ENCODE measurements at regions not wholly inside any gene's neighbourhood (a gene's known extent, or its start where the extent isn't known, plus 50 kb on each side); places are given as distances from the start of the nearest gene placed in this dataset.

DNA sequence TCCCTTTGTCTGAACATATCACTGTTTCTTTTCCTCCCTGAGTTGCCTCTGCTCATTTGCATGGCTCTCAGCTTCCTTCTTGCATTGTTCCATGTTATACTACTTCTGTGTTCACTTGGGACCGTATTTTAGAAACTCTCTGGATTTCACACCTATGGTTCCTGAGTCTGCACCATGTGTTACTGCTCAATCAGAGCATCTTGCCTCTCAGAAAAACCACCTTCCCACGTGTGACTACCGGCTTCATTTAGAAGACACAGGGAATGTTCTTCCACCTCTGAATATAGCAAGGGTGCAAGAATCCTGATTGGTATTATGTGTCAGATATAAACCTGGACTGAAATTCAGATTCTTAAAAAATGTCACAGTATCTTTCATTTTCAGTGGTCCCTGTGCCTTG lies 731.2 kb downstream of the TDRD15 start:
- dilution Hi-C loops (cut with HindIII; ENCODE audit: low sequenced_read_pairs, unreplicated experiment) (no loop called here), in situ Hi-C loops (cut with MboI; ENCODE audit: low sequenced_read_pairs) (no loop called here), intact Hi-C loops (cut with micrococcal nuclease) (no loop called here)
- Histone ChIP-seq H4K20me1 (ENCODE audit: insufficient read depth, low read length) (no peaks in the 10 kb centered on the region), H3K9me1 (ENCODE audit: insufficient read depth, low read length) (no peaks in the 10 kb centered on the region), H4K5ac (ENCODE audit: low read depth, low read length) (no peak overlapping the region), H3K27me3 (ENCODE audit: control insufficient read depth, insufficient read depth, low read length) (no peaks in the 10 kb centered on the region), H2BK120ac (ENCODE audit: low read depth, low read length) (no peak overlapping the region), H4K8ac (ENCODE audit: low read depth in 2 of 2, low read length in 2 of 2) (no peak overlapping the region), H3K9ac (ENCODE audit: low read depth, low read length) (no peak overlapping the region), H3K4me3 (ENCODE audit: insufficient read depth, low read depth, low read length) (no peak overlapping the region), H2BK5ac (ENCODE audit: low read depth, low read length, poor library complexity, severe bottlenecking) (no peak overlapping the region), H3K4me2 (ENCODE audit: low read depth, low read length) (no peak overlapping the region), H3K18ac (ENCODE audit: low read depth, low read length) (no peak overlapping the region), H3K79me1 (ENCODE audit: low read depth in 1 of 2, low read length in 2 of 2) (no peaks in the 10 kb centered on the region), H3K14ac (replicated peaks; ENCODE audit: low read depth, low read length) (no peak overlapping the region), H2AFZ (replicated peaks; ENCODE audit: low read length, poor library complexity) (no peak overlapping the region), H2AK9ac (replicated peaks; ENCODE audit: low read depth, low read length, poor library complexity) (no peak overlapping the region), H2BK20ac (ENCODE audit: low read depth, low read length) (no peak overlapping the region), H3K9me3 (ENCODE audit: control insufficient read depth, insufficient read depth, low read length) (no peaks in the 10 kb centered on the region), H3K23ac (ENCODE audit: low read depth, low read length) (no peak overlapping the region), H2AK5ac (ENCODE audit: low read depth, low read length) (no peak overlapping the region), H2BK15ac (ENCODE audit: low read depth, low read length) (no peak overlapping the region), H3K56ac (ENCODE audit: extremely low read depth, insufficient read depth, low read length) (no peak overlapping the region), H3K36me3 (ENCODE audit: control insufficient read depth, insufficient read depth, low read length) (no peaks in the 10 kb centered on the region), H3K4me1 (ENCODE audit: control insufficient read depth, insufficient read depth, low read length) (no peaks in the 10 kb centered on the region), H3K27ac (ENCODE audit: insufficient read depth, low read length) (no peak overlapping the region), H3K4ac (ENCODE audit: low read depth, low read length) (no peak overlapping the region), H4K91ac (ENCODE audit: insufficient read depth, low read depth, low read length) (no peak overlapping the region)
- CTCF ChIA-PET: no interaction called here
- DNase-seq: no peak
- ATAC-seq (ENCODE audit: low read depth): no peak
- no CpG with 5 or more reads among the region's 3 CpGs for WGBS, 2 experiments (ENCODE audit: extremely low coverage in 2 of 2, insufficient read length in 1 of 2)
- TF ChIP-seq CHD1 (IDR thresholded peaks at IDR 0.05; ENCODE audit: low read depth, low read length) (no peak), POLR2A (IDR thresholded peaks at IDR 0.05; ENCODE audit: low read depth, low read length) (no peak), RCOR1 (IDR thresholded peaks at IDR 0.05; ENCODE audit: insufficient replicate concordance, low read length) (no peak)
- TF ChIP-seq, protein P1, sequence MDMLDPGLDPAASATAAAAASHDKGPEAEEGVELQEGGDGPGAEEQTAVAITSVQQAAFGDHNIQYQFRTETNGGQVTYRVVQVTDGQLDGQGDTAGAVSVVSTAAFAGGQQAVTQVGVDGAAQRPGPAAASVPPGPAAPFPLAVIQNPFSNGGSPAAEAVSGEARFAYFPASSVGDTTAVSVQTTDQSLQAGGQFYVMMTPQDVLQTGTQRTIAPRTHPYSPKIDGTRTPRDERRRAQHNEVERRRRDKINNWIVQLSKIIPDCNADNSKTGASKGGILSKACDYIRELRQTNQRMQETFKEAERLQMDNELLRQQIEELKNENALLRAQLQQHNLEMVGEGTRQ (IDR thresholded peaks at IDR 0.05; ENCODE audit: low read depth, low read length): no peak
- TF ChIP-seq, protein P2, sequence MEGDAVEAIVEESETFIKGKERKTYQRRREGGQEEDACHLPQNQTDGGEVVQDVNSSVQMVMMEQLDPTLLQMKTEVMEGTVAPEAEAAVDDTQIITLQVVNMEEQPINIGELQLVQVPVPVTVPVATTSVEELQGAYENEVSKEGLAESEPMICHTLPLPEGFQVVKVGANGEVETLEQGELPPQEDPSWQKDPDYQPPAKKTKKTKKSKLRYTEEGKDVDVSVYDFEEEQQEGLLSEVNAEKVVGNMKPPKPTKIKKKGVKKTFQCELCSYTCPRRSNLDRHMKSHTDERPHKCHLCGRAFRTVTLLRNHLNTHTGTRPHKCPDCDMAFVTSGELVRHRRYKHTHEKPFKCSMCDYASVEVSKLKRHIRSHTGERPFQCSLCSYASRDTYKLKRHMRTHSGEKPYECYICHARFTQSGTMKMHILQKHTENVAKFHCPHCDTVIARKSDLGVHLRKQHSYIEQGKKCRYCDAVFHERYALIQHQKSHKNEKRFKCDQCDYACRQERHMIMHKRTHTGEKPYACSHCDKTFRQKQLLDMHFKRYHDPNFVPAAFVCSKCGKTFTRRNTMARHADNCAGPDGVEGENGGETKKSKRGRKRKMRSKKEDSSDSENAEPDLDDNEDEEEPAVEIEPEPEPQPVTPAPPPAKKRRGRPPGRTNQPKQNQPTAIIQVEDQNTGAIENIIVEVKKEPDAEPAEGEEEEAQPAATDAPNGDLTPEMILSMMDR (conservative IDR thresholded peaks at IDR 0.05; ENCODE audit: low read depth, low read length): no peak
- BruUV-seq (replicated peaks): no TSS peak
- POLR2A ChIA-PET (ENCODE audit: unreplicated experiment): no interaction called here

Measured in IMR-90 (cell line).